GM12878 (cell line): ENCODE measurements at regions not wholly inside any gene's neighbourhood (a gene's known extent, or its start where the extent isn't known, plus 50 kb on each side); places are given as distances from the start of the nearest gene placed in this dataset.

ENCODE experiments used
- CBX3 ChIP-seq: fragments of 200-600 bp; sonication (generic); IDR thresholded peaks from 2 replicates; pipeline ENCODE4 v1.6.1; 2016; ENCODE audit warnings: low read depth, borderline replicate concordance
- HDAC2 ChIP-seq: fragments of 200-600 bp; sonication (generic); IDR thresholded peaks from 2 replicates; pipeline ENCODE4 v1.6.1; 2017
- HDGF ChIP-seq: fragments of 450-650 bp; IDR thresholded peaks from 2 replicates; pipeline ENCODE4 v1.6.1; 2016; ENCODE audit warnings: antibody characterized with exemption
- JUNB ChIP-seq: IDR thresholded peaks from 2 replicates; pipeline ENCODE4 v1.6.1; 2016; ENCODE audit warnings: antibody characterized with exemption, mild to moderate bottlenecking
- MEF2A ChIP-seq: IDR thresholded peaks from 2 replicates; pipeline ENCODE4 v1.6.1; 2011; ENCODE audit warnings: low read depth, mild to moderate bottlenecking, low read length, moderate library complexity; ENCODE audit not compliant: insufficient read depth
- POU2F2 ChIP-seq: IDR thresholded peaks from 3 replicates; pipeline ENCODE4 v1.6.1; 2011; ENCODE audit warnings: low read depth, mild to moderate bottlenecking, low read length, borderline replicate concordance
- SMAD1 ChIP-seq: fragments of 450-650 bp; IDR thresholded peaks from 2 replicates; pipeline ENCODE4 v1.6.1; 2018; ENCODE audit warnings: mild to moderate bottlenecking, low read depth; ENCODE audit not compliant: partially characterized antibody
- SMAD5 ChIP-seq: IDR thresholded peaks from 2 replicates; pipeline ENCODE4 v1.6.1; 2016; ENCODE audit warnings: antibody characterized with exemption, low read depth
- SRF ChIP-seq, 2 experiments: IDR thresholded peaks; 2 replicates each; pipeline ENCODE4 v1.6.1; 2011; ENCODE audit warnings: low read depth in 2 of 2, low read length in 2 of 2, mild to moderate bottlenecking in 1 of 2, moderate library complexity in 1 of 2
- SUPT20H ChIP-seq: IDR thresholded peaks from 2 replicates; pipeline ENCODE4 v1.6.1; 2011; ENCODE audit warnings: low read depth, mild to moderate bottlenecking, low read length, moderate library complexity, borderline replicate concordance; ENCODE audit not compliant: control insufficient read depth
- ZNF207 ChIP-seq: fragments of 450-650 bp; IDR thresholded peaks from 2 replicates; pipeline ENCODE4 v1.6.1; 2014; ENCODE audit warnings: antibody characterized with exemption, mild to moderate bottlenecking, borderline replicate concordance
- ZNF622 ChIP-seq: fragments of 450-650 bp; IDR thresholded peaks from 2 replicates; pipeline ENCODE4 v1.6.1; 2017; ENCODE audit warnings: mild to moderate bottlenecking, inconsistent platforms
- TF ChIP-seq, protein P1 (sequence below): IDR thresholded peaks from 2 replicates; pipeline ENCODE4 v1.6.1; 2012; ENCODE audit warnings: improper control_type of control experiment, low read depth, low read length; ENCODE audit not compliant: insufficient replicate concordance
- TF ChIP-seq, protein P2 (sequence below): fragments of 450-650 bp; IDR thresholded peaks from 2 replicates; pipeline ENCODE4 v1.6.1; 2017; ENCODE audit warnings: borderline replicate concordance
- TF ChIP-seq, protein P3 (sequence below): IDR thresholded peaks from 2 replicates; pipeline ENCODE4 v1.6.1; 2011; ENCODE audit warnings: borderline replicate concordance, low read depth, mild to moderate bottlenecking, moderate library complexity, mixed read lengths, low read length; ENCODE audit not compliant: insufficient read depth; ENCODE audit errors: extremely low read length
- TF ChIP-seq, protein P4 (sequence below): fragments of 450-650 bp; IDR thresholded peaks from 2 replicates; pipeline ENCODE4 v1.6.1; 2017; ENCODE audit warnings: low read depth, mild to moderate bottlenecking, moderate library complexity
- TF ChIP-seq, protein P5 (sequence below): fragments of 450-650 bp; IDR thresholded peaks from 2 replicates; pipeline ENCODE4 v1.6.1; 2016; ENCODE audit warnings: mild to moderate bottlenecking

DNA sequence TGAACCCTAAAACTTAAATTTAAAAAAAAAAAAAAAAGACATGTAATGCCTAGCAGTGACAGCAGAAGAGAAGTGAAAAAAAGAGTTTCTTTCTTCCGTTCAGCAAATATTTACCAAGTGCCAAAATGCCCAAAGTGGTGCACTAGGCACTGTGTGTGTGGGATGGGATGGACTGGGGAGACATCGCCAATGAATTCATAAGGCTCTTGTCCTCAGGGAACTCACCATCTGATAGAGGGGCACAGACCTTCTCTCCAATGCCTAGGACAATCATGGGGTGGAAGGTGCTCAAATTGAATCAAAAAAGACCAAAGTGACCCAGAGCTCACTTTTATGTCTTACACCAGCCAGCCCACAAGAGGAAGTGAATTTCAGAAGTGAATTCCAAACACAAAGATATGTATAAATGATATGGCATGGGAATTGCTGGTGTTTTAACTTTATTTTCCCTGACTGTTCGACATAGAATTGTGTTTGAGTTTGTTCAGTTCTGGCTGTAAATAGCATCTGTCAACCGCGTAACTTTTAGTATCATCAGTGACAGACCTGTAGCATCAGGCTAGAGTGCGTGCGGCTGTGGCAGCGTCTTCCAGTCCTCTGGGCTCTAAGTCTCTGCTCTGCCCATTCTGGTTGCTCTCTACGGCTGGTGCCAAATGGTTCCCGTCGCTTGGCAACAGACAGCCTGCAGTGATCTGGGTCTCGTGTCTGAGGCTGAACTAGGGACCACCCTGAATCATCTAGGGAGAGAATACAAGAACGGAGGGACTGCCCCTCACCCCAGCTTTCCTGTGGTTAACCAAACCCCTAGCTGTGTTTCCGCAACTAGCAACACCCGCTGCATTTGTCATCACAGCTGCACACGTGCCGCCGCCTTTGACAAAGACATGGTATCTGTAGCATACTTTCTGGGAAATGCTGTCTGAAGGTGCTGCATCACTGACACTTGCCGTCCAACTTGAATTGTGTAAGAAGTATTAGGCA is 154.0 kb upstream of the THBS1 start (continued):
- TF ChIP-seq, protein P1, sequence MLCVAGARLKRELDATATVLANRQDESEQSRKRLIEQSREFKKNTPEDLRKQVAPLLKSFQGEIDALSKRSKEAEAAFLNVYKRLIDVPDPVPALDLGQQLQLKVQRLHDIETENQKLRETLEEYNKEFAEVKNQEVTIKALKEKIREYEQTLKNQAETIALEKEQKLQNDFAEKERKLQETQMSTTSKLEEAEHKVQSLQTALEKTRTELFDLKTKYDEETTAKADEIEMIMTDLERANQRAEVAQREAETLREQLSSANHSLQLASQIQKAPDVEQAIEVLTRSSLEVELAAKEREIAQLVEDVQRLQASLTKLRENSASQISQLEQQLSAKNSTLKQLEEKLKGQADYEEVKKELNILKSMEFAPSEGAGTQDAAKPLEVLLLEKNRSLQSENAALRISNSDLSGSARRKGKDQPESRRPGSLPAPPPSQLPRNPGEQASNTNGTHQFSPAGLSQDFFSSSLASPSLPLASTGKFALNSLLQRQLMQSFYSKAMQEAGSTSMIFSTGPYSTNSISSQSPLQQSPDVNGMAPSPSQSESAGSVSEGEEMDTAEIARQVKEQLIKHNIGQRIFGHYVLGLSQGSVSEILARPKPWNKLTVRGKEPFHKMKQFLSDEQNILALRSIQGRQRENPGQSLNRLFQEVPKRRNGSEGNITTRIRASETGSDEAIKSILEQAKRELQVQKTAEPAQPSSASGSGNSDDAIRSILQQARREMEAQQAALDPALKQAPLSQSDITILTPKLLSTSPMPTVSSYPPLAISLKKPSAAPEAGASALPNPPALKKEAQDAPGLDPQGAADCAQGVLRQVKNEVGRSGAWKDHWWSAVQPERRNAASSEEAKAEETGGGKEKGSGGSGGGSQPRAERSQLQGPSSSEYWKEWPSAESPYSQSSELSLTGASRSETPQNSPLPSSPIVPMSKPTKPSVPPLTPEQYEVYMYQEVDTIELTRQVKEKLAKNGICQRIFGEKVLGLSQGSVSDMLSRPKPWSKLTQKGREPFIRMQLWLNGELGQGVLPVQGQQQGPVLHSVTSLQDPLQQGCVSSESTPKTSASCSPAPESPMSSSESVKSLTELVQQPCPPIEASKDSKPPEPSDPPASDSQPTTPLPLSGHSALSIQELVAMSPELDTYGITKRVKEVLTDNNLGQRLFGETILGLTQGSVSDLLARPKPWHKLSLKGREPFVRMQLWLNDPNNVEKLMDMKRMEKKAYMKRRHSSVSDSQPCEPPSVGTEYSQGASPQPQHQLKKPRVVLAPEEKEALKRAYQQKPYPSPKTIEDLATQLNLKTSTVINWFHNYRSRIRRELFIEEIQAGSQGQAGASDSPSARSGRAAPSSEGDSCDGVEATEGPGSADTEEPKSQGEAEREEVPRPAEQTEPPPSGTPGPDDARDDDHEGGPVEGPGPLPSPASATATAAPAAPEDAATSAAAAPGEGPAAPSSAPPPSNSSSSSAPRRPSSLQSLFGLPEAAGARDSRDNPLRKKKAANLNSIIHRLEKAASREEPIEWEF: no peak
- no peak for TF ChIP-seq ZNF207
- TF ChIP-seq MEF2A: 0 out of 2 replicates have a peak, but pooled peaks have one; percentile 72
- TF ChIP-seq, protein P2, sequence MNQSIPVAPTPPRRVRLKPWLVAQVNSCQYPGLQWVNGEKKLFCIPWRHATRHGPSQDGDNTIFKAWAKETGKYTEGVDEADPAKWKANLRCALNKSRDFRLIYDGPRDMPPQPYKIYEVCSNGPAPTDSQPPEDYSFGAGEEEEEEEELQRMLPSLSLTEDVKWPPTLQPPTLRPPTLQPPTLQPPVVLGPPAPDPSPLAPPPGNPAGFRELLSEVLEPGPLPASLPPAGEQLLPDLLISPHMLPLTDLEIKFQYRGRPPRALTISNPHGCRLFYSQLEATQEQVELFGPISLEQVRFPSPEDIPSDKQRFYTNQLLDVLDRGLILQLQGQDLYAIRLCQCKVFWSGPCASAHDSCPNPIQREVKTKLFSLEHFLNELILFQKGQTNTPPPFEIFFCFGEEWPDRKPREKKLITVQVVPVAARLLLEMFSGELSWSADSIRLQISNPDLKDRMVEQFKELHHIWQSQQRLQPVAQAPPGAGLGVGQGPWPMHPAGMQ: no peak
- TF ChIP-seq CBX3: no peak
- no peak for TF ChIP-seq SMAD5
- no peak for TF ChIP-seq SUPT20H
- TF ChIP-seq, protein P3, sequence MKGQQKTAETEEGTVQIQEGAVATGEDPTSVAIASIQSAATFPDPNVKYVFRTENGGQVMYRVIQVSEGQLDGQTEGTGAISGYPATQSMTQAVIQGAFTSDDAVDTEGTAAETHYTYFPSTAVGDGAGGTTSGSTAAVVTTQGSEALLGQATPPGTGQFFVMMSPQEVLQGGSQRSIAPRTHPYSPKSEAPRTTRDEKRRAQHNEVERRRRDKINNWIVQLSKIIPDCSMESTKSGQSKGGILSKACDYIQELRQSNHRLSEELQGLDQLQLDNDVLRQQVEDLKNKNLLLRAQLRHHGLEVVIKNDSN: peak; percentile 70
- TF ChIP-seq POU2F2: peak; percentile 67; the same call in 1 of the 3 replicates
- peak; percentile 49; the same call in 1 of the 2 replicates for TF ChIP-seq JUNB
- no peak for TF ChIP-seq SMAD1
- TF ChIP-seq, protein P4, sequence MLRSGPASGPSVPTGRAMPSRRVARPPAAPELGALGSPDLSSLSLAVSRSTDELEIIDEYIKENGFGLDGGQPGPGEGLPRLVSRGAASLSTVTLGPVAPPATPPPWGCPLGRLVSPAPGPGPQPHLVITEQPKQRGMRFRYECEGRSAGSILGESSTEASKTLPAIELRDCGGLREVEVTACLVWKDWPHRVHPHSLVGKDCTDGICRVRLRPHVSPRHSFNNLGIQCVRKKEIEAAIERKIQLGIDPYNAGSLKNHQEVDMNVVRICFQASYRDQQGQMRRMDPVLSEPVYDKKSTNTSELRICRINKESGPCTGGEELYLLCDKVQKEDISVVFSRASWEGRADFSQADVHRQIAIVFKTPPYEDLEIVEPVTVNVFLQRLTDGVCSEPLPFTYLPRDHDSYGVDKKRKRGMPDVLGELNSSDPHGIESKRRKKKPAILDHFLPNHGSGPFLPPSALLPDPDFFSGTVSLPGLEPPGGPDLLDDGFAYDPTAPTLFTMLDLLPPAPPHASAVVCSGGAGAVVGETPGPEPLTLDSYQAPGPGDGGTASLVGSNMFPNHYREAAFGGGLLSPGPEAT: peak; percentile 66; the same call in 1 of the 2 replicates
- no peak for TF ChIP-seq SRF (IDR thresholded peaks at IDR 0.05; ENCODE audit: low read depth in 2 of 2, low read length in 2 of 2)
- no peak for TF ChIP-seq HDGF
- no peak for TF ChIP-seq HDAC2
- TF ChIP-seq, protein P5, sequence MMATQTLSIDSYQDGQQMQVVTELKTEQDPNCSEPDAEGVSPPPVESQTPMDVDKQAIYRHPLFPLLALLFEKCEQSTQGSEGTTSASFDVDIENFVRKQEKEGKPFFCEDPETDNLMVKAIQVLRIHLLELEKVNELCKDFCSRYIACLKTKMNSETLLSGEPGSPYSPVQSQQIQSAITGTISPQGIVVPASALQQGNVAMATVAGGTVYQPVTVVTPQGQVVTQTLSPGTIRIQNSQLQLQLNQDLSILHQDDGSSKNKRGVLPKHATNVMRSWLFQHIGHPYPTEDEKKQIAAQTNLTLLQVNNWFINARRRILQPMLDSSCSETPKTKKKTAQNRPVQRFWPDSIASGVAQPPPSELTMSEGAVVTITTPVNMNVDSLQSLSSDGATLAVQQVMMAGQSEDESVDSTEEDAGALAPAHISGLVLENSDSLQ: peak; percentile 30; the same call in 1 of the 2 replicates
- TF ChIP-seq ZNF622: no peak
